HUES6 (cell line): ENCODE measurements at regions not wholly inside any gene's neighbourhood (a gene's known extent, or its start where the extent isn't known, plus 50 kb on each side); places are given as distances from the start of the nearest gene placed in this dataset.

Experiments used
- H3K27ac ChIP-seq: 2 replicates; pipeline ENCODE4 v1.7.0; 2013; ENCODE audit warnings: low read depth, mild to moderate bottlenecking, low read length, inconsistent platforms
- H3K27me3 ChIP-seq: 2 replicates; pipeline ENCODE4 v1.6.1; 2013; ENCODE audit warnings: low read length; ENCODE audit not compliant: control insufficient read depth, insufficient read depth
- H3K36me3 ChIP-seq: 2 replicates; pipeline ENCODE4 v1.6.1; 2013; ENCODE audit warnings: low read length; ENCODE audit not compliant: control insufficient read depth, insufficient read depth
- H3K4me1 ChIP-seq: 2 replicates; pipeline ENCODE4 v1.6.1; 2013; ENCODE audit warnings: low read length; ENCODE audit not compliant: control insufficient read depth, insufficient read depth
- H3K4me3 ChIP-seq: 2 replicates; pipeline ENCODE4 v1.5.1; 2013; ENCODE audit warnings: low read depth, low read length
- H3K9ac ChIP-seq: one replicate; pipeline ENCODE4 v1.6.1; 2013; ENCODE audit warnings: mild to moderate bottlenecking, low read length
- H3K9me3 ChIP-seq: 2 replicates; pipeline ENCODE4 v1.6.1; 2013; ENCODE audit warnings: low read depth, low read length; ENCODE audit not compliant: control insufficient read depth, insufficient read depth

DNA sequence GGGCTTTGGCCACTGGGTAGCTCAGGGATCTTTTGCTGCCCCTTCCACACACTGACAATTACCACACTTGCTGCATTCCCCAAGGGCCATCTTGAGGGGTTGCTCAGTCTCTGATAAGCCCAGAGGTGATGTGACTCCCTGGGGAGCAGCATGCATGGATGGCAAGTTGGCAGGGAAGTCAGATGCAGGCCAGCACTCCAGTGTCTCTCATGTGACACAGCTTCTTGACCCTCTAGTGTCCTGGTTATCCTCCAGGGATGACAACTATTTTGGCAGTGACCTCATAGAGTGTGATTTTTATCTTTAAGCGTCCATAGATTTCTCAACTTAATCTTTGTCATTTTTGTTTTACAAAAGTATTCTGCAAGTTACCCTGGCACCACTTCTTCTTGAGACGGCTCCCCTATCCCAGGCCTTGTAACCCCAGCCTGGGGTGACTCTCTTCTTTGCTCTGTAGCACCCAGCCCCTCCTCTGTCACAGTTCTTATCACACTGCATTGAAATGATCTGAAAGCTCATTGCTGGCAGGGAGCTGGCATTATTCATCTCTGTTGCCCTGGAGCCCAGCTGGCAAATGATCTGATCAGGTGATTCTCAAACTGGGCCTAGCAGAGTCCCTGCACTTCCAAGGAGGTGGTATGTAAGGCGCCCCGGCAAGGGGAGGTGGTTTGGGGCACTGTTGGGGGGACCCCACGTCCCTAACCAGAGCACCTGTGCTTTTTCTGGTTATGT is 72.6 kb downstream of the TENT5C start:
- H3K4me1 ChIP-seq = no peaks in the 10 kb centered on the region
- H3K9me3 ChIP-seq = no peaks in the 10 kb centered on the region
- no peaks in the 10 kb centered on the region for H3K27me3 ChIP-seq
- H3K9ac ChIP-seq = no peak overlapping the region
- H3K36me3 ChIP-seq = no peaks in the 10 kb centered on the region
- no peak overlapping the region for H3K27ac ChIP-seq
- H3K4me3 ChIP-seq = no peak overlapping the region

DNA sequence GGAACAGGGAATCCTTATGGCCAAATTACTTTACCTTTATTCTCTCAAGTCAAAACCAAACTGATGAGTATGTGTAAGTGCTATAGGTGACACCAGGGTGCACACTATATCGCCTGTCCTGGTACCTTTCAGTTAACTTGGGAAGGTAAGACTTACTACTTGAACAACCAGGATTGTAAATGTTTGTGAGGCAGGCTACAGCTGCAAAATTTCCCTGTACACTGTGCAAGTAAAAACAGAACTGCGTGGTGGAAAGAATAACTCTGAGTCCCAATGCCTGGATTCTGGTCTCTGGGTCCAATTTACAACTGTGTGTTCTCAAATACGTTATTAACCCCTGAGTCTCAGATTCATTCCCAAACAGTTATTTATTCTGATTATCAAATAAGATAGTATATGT is 73.5 kb downstream of the TENT5C start:
- H3K27ac ChIP-seq = no peak overlapping the region
- no peaks in the 10 kb centered on the region for H3K9me3 ChIP-seq
- H3K27me3 ChIP-seq = no peaks in the 10 kb centered on the region
- H3K9ac ChIP-seq = no peak overlapping the region
- H3K36me3 ChIP-seq = no peaks in the 10 kb centered on the region
- H3K4me3 ChIP-seq = no peak overlapping the region
- no peaks in the 10 kb centered on the region for H3K4me1 ChIP-seq

- Histone ChIP-seq H3K4me3 (no peak overlapping the region), H3K27me3 (no peaks in the 10 kb centered on the region), H3K4me1 (no peaks in the 10 kb centered on the region), H3K36me3 (no peaks in the 10 kb centered on the region), H3K27ac (no peak overlapping the region), H3K9ac (no peak overlapping the region), H3K9me3 (no peaks in the 10 kb centered on the region)
These were observed 74.0 kb downstream of the TENT5C start for GRCh38 chr1:117679868-117680267.

GRCh38 chr1:117680316-117681002 is 74.6 kb downstream of the TENT5C start:
- Histone ChIP-seq H3K9ac (no peak overlapping the region), H3K4me3 (no peak overlapping the region), H3K27me3 (no peaks in the 10 kb centered on the region), H3K9me3 (no peaks in the 10 kb centered on the region), H3K36me3 (no peaks in the 10 kb centered on the region), H3K4me1 (no peaks in the 10 kb centered on the region), H3K27ac (no peak overlapping the region)

DNA sequence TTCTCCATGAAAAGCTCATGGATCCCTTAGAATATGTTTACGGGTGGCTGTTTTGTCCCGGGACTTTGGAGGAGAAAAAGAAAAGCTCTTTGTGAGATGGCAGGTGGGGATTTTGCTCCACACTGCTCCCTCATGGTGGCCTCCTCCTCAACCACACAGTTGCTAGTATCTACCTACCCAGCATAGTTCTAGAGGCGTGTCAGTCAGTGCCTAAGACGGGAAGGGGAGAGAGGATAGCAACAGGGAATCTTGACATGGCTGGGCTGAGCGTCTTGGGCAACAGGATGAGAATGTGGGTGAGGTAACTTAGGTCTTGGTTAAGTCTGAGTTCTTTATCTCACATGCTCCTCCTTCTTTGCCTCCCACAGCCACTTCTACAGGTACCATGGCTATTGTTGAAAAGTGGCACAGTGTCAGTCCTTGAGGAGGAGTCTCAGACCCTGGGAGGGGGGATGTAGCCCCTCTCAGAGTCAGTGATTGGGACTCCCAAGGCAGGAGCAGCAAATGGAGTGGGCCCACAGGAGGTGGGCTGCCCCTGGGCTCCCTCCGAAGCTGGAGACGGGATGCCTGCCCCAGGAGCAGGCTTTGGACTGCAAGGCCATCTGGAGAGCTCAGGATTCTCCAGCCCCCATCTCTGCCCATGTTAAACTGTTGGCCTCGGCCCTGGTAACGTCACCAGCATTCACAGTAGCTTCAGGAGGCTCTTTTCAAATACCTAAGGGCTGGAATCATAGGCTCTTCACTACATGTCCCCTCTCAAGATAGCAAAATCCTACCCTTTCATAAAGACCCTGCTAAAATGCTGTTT is 75.4 kb downstream of the TENT5C start:
- Histone ChIP-seq H3K9me3 (no peaks in the 10 kb centered on the region), H3K9ac (no peak overlapping the region), H3K4me3 (no peak overlapping the region), H3K27ac (no peak overlapping the region), H3K4me1 (no peaks in the 10 kb centered on the region), H3K36me3 (no peaks in the 10 kb centered on the region), H3K27me3 (no peaks in the 10 kb centered on the region)

DNA sequence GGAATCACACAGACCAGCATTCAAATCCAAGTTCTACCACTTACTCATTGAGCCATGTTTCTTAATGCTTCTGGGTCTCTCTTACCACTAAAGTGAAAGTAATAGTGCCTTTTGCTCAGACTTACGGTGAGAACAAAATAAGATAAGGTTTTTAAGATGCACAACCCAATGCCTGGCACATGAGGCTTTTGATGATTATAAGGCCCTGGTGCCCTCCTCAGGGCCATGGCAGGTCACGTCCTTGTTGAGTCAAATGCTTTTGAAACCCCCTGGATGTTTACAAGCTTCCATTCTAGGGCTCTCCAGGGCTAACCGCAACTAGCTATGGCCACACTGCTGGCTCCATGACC is 76.0 kb downstream of the TENT5C start:
- H3K36me3 ChIP-seq = no peaks in the 10 kb centered on the region
- H3K27ac ChIP-seq = no peak overlapping the region
- H3K9me3 ChIP-seq = no peaks in the 10 kb centered on the region
- no peak overlapping the region for H3K4me3 ChIP-seq
- no peak overlapping the region for H3K9ac ChIP-seq
- no peaks in the 10 kb centered on the region; the same call in 1 of the 2 replicates for H3K4me1 ChIP-seq
- H3K27me3 ChIP-seq = no peaks in the 10 kb centered on the region

GRCh38 chr1:117682372-117682771 is 76.5 kb downstream of the TENT5C start:
- Histone ChIP-seq H3K27ac (no peak overlapping the region), H3K27me3 (no peaks in the 10 kb centered on the region), H3K9ac (no peak overlapping the region), H3K36me3 (no peaks in the 10 kb centered on the region), H3K4me1 (no peaks in the 10 kb centered on the region; the same call in 1 of the 2 replicates), H3K4me3 (no peak overlapping the region), H3K9me3 (no peaks in the 10 kb centered on the region)

GRCh38 chr1:117683571-117684285 is 77.9 kb downstream of the TENT5C start:
- Histone ChIP-seq H3K4me1 (no peaks in the 10 kb centered on the region; the same call in 1 of the 2 replicates), H3K36me3 (no peaks in the 10 kb centered on the region), H3K9me3 (no peaks in the 10 kb centered on the region), H3K27me3 (no peaks in the 10 kb centered on the region), H3K4me3 (no peak overlapping the region), H3K27ac (no peak overlapping the region), H3K9ac (no peak overlapping the region)

- H3K27ac ChIP-seq = no peak overlapping the region
- H3K9me3 ChIP-seq = no peaks in the 10 kb centered on the region
- H3K4me3 ChIP-seq = no peak overlapping the region
- H3K36me3 ChIP-seq = no peaks in the 10 kb centered on the region
- H3K4me1 ChIP-seq = no peaks in the 10 kb centered on the region; the same call in 1 of the 2 replicates
- H3K27me3 ChIP-seq = no peaks in the 10 kb centered on the region
- H3K9ac ChIP-seq = no peak overlapping the region
These were observed 80.3 kb downstream of the TENT5C start for GRCh38 chr1:117685936-117686806.

DNA sequence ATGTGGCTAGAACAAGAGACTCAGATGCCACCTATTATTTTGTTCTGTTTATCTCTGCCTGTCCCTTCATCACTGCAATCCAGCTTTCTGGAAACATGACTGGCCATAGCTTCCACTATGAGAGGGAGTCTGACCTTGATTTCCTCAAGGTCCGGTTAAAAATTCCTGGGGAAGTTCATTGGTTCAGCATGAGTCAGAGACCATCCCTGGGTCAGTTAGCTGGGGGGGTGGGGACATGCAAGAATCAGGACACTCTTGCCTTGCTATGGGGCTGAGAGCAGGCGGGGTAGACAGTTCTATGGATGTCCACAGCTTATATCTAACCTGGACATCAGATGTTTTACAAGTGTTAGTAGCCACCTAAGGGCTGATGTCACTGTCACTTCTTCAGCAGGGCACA is 81.1 kb downstream of the TENT5C start:
- no peak overlapping the region for H3K4me3 ChIP-seq
- no peak overlapping the region for H3K9ac ChIP-seq
- H3K27ac ChIP-seq = no peak overlapping the region
- H3K4me1 ChIP-seq = no peaks in the 10 kb centered on the region; the same call in 1 of the 2 replicates
- H3K9me3 ChIP-seq = no peaks in the 10 kb centered on the region
- H3K27me3 ChIP-seq = no peaks in the 10 kb centered on the region
- no peaks in the 10 kb centered on the region for H3K36me3 ChIP-seq
